HG02973 (cell line): ENCODE measurements at regions not wholly inside any gene's neighbourhood (a gene's known extent, or its start where the extent isn't known, plus 50 kb on each side); places are given as distances from the start of the nearest gene placed in this dataset.
"Not testable (repeated sequence)": the region's sequence is repeated elsewhere in the genome, so short reads cannot be mapped to it uniquely, and the experiment has no call there.

Source experiments
- ATAC-seq: cut with Tn5 transposase; IDR thresholded peaks from one replicate; pipeline ENCODE4 v1.9.1; 2021; ENCODE audit warnings: moderate library complexity; ENCODE audit not compliant: unreplicated experiment

- no peak for ATAC-seq
Observed at GRCh38 chr10:80741278-80741677, 203.6 kb downstream of the SH2D4B start.

- ATAC-seq: no peak
Observed at GRCh38 chr10:80750268-80750667, 212.6 kb downstream of the SH2D4B start.

GRCh38 chr10:80751940-80752339 is 214.2 kb downstream of the SH2D4B start:
- ATAC-seq: no peak

- ATAC-seq: no peak
Observed at GRCh38 chr10:80753612-80754011, 215.9 kb downstream of the SH2D4B start.

- ATAC-seq: no peak
Observed at GRCh38 chr10:80755893-80756292, 218.2 kb downstream of the SH2D4B start.

GRCh38 chr10:80759693-80760092 is 222.0 kb downstream of the SH2D4B start:
- ATAC-seq: no peak

GRCh38 chr10:80760914-80761371 is 223.2 kb downstream of the SH2D4B start:
- ATAC-seq: no peak

GRCh38 chr10:80767963-80768362 is 230.3 kb downstream of the SH2D4B start:
- no peak for ATAC-seq

- ATAC-seq: no peak
Observed at GRCh38 chr10:80769700-80770160, 232.0 kb downstream of the SH2D4B start.

GRCh38 chr10:80770239-80770638 is 232.5 kb downstream of the SH2D4B start:
- ATAC-seq: no peak

GRCh38 chr10:80771285-80771684 is 233.6 kb downstream of the SH2D4B start:
- ATAC-seq: no peak

GRCh38 chr10:80771902-80772555 is 234.3 kb downstream of the SH2D4B start:
- ATAC-seq: no peak

- no peak for ATAC-seq
Observed at GRCh38 chr10:80772596-80772995, 234.9 kb downstream of the SH2D4B start.

GRCh38 chr10:80784695-80785094 is 247.0 kb downstream of the SH2D4B start:
- ATAC-seq: no peak

GRCh38 chr10:80786322-80786721 is 248.6 kb downstream of the SH2D4B start:
- no peak for ATAC-seq

- ATAC-seq: no peak
Observed at GRCh38 chr10:80787952-80788351, 250.2 kb downstream of the SH2D4B start.

GRCh38 chr10:80794994-80795393 is 257.3 kb downstream of the SH2D4B start:
- ATAC-seq: no peak

GRCh38 chr10:80805343-80806020 is 267.8 kb downstream of the SH2D4B start:
- ATAC-seq: no peak

- ATAC-seq: no peak
Observed at GRCh38 chr10:80814147-80814652, 276.5 kb downstream of the SH2D4B start.

- ATAC-seq: no peak
Observed at GRCh38 chr10:80829151-80829550, 291.4 kb downstream of the SH2D4B start.

GRCh38 chr10:80829562-80829961 is 291.9 kb downstream of the SH2D4B start:
- no peak for ATAC-seq

- ATAC-seq: not testable (repeated sequence)
Observed at GRCh38 chr10:80832693-80833092, 295.0 kb downstream of the SH2D4B start.
